ENCODE measurements at regions not wholly inside any gene's neighbourhood (a gene's known extent, or its start where the extent isn't known, plus 50 kb on each side); places are given as distances from the start of the nearest gene placed in this dataset.

- no peaks in the 10 kb centered on the region for H3K4me1 Mint-ChIP-seq
- H3K27me3 Mint-ChIP-seq = no peaks in the 10 kb centered on the region
- CTCF ChIA-PET = no interaction called here
- no peak overlapping the region for H3K27ac Mint-ChIP-seq
- POLR2A ChIA-PET = no interaction called here
- intact Hi-C loops (cut with micrococcal nuclease) = no loop called here
- no peaks in the 10 kb centered on the region for H3K9me3 Mint-ChIP-seq
- H3K36me3 Mint-ChIP-seq (ENCODE audit: low read depth) = no peaks in the 10 kb centered on the region
- DNase-seq (no peak), ATAC-seq (ENCODE audit: low read depth) (no peak)
- H3K4me3 Mint-ChIP-seq = no peak overlapping the region
- TF ChIP-seq CTCF (IDR thresholded peaks at IDR 0.05) = no peak
Measured at GRCh38 chr6:23647045-23647444, 479.0 kb upstream of the NRSN1 start.

- H3K4me3 Mint-ChIP-seq = no peak overlapping the region
- no peak for TF ChIP-seq CTCF (IDR thresholded peaks at IDR 0.05)
- H3K36me3 Mint-ChIP-seq (ENCODE audit: low read depth) = no peaks in the 10 kb centered on the region
- H3K9me3 Mint-ChIP-seq = no peaks in the 10 kb centered on the region
- H3K4me1 Mint-ChIP-seq = no peaks in the 10 kb centered on the region
- DNase-seq = no peak
- H3K27me3 Mint-ChIP-seq = no peaks in the 10 kb centered on the region
- no peak overlapping the region for H3K27ac Mint-ChIP-seq
- intact Hi-C loops (cut with micrococcal nuclease) = no loop called here
- ATAC-seq (ENCODE audit: low read depth) = no peak
- CTCF ChIA-PET = no interaction called here
- POLR2A ChIA-PET = no interaction called here
Measured at GRCh38 chr6:23650676-23651075, 475.3 kb upstream of the NRSN1 start.

- intact Hi-C loops (cut with micrococcal nuclease) = no loop called here
- no peak for TF ChIP-seq CTCF (IDR thresholded peaks at IDR 0.05)
- DNase-seq (no peak), ATAC-seq (ENCODE audit: low read depth) (no peak)
- H3K4me3 Mint-ChIP-seq = no peak overlapping the region
- ChIA-PET POLR2A (no interaction called here), CTCF (no interaction called here)
- no peak overlapping the region for H3K27ac Mint-ChIP-seq
- no peaks in the 10 kb centered on the region for H3K36me3 Mint-ChIP-seq (ENCODE audit: low read depth)
- no peaks in the 10 kb centered on the region for H3K27me3 Mint-ChIP-seq
- no peaks in the 10 kb centered on the region for H3K4me1 Mint-ChIP-seq
- no peaks in the 10 kb centered on the region for H3K9me3 Mint-ChIP-seq
Measured at GRCh38 chr6:23654745-23655144, 471.3 kb upstream of the NRSN1 start.

GRCh38 chr6:23655525-23655924 is 470.5 kb upstream of the NRSN1 start:
- Mint-ChIP-seq H3K9me3 (no peaks in the 10 kb centered on the region), H3K27ac (no peak overlapping the region), H3K27me3 (no peaks in the 10 kb centered on the region), H3K36me3 (ENCODE audit: low read depth) (no peaks in the 10 kb centered on the region), H3K4me3 (no peak overlapping the region), H3K4me1 (no peaks in the 10 kb centered on the region)
- intact Hi-C loops (cut with micrococcal nuclease) = no loop called here
- no peak for TF ChIP-seq CTCF (IDR thresholded peaks at IDR 0.05)
- ATAC-seq (ENCODE audit: low read depth) = no peak
- DNase-seq = no peak
- ChIA-PET POLR2A (no interaction called here), CTCF (no interaction called here)

GRCh38 chr6:23656255-23657194 is 469.5 kb upstream of the NRSN1 start:
- no peak for TF ChIP-seq CTCF (IDR thresholded peaks at IDR 0.05)
- Mint-ChIP-seq H3K27me3 (no peaks in the 10 kb centered on the region), H3K9me3 (no peaks in the 10 kb centered on the region), H3K4me1 (no peaks in the 10 kb centered on the region), H3K4me3 (no peak overlapping the region), H3K27ac (no peak overlapping the region), H3K36me3 (ENCODE audit: low read depth) (no peaks in the 10 kb centered on the region)
- intact Hi-C loops (cut with micrococcal nuclease) = no loop called here
- POLR2A ChIA-PET = no interaction called here
- no peak for ATAC-seq (ENCODE audit: low read depth)
- no peak for DNase-seq
- CTCF ChIA-PET = no interaction called here
